GM18517 (cell line): ENCODE measurements at regions not wholly inside any gene's neighbourhood (a gene's known extent, or its start where the extent isn't known, plus 50 kb on each side); places are given as distances from the start of the nearest gene placed in this dataset.
"Not testable (repeated sequence)": the region's sequence is repeated elsewhere in the genome, so short reads cannot be mapped to it uniquely, and the experiment has no call there.

Experiments used
- ATAC-seq: cut with Tn5 transposase; IDR thresholded peaks from one replicate; pipeline ENCODE4 v1.9.1; 2021; ENCODE audit warnings: mild to moderate bottlenecking, moderate library complexity; ENCODE audit not compliant: unreplicated experiment

DNA sequence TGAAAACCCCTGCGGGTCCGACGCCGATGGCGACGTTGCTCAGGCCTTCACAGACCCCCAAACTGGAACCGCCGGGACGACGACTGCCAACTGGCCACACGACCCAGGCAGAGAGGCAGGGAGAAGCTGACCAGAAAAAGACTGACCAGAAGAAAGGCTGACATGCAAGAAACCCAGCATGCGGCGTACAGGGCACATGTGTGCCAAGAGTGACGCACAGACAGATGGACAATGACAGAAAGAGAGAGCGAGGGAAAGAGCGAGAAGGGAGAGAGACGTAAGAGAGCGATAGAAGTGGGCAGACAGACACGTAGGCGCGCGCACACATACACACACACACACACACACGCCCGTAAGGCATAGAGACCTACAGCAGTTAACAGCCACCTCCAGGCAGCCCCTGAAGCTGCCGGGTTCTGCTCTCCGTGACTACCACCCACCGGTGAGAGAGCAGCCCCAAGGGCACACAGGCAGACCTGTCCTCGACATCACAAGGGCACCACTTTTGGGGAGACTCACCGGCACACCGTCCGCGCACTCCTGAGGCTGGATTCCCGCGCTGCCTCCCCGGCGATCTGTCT is 67.2 kb upstream of the ZNF527 start:
- ATAC-seq = no peak

DNA sequence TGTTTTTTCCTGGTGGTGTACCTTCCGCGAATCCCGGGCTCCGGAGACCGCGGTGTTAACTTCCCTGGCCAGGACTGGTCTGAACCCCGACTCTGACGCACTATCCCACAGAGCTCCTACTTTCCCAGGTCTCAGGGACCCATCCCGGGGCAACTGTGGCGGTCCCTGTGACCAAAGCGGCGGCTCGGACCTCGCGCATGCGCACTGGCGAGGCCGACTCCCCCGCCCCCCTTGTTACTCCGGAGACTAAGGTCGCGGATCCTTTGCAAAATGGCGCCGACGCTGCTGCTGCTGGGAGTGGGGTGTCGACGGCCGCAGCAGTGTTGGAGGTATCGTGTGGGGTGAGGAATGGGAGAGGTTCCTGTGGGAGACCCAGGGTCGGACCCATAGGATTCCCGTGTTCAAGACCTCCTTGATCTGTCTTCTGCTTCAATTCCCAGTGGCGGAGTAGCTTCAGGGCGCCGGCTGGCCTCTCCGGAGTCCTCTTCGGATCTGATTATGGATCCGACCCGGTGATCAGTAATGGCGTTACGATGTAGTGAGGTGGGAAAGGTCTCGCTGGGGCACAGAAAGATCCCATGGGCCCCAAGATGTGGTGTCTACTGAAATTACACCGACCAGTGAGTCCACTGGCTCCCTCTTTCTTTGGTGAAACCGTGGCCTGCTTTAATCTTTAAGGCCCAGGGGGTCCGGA is 66.6 kb upstream of the ZNF527 start:
- no peak for ATAC-seq

DNA sequence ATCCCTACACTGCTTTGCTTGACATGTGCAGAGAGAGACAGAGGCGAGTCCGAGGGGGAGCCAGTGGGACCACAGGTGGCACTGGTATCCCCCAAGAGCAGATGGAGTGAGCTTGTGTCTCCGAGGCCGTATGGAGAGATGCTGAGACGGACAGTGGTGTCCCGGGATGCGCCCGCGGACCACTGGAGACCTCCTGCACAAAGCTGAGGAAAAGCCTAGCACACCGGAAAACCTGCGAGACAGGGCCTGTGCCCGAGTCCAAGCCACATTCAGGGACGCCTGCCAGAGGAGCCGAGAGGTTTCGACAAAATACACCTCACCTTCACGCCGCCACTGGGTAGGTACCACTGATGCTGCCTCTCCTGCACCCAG is 66.0 kb upstream of the ZNF527 start:
- ATAC-seq = no peak

DNA sequence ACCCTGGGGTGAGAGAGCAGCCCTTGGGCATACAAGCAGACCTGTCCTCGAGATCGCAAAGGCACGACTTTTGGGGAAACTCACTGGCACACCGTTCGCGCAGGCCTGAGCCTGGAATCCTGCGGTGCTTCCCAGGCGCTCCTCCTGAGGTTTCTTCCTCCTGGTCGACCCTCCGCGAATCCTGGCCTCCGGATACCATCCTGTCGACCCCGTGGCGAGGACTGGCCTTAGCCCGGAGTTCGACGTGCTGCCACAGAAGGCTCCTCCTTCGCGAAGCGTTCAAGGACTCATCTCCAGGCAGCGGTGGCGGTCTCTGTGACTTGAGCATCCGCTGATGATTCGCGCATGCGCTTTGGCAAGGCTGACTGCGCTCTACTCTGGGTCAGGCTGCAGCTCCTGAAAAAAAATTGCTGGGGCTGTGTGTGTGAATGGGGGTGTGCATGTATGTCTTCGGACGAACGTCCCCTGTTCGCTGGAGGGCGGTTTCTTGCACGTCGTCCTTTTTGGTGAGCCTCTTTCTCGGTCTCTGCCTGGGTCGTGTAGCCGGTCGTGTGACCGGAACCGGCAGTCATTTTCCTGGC is 64.4 kb upstream of the ZNF527 start:
- no peak for ATAC-seq

DNA sequence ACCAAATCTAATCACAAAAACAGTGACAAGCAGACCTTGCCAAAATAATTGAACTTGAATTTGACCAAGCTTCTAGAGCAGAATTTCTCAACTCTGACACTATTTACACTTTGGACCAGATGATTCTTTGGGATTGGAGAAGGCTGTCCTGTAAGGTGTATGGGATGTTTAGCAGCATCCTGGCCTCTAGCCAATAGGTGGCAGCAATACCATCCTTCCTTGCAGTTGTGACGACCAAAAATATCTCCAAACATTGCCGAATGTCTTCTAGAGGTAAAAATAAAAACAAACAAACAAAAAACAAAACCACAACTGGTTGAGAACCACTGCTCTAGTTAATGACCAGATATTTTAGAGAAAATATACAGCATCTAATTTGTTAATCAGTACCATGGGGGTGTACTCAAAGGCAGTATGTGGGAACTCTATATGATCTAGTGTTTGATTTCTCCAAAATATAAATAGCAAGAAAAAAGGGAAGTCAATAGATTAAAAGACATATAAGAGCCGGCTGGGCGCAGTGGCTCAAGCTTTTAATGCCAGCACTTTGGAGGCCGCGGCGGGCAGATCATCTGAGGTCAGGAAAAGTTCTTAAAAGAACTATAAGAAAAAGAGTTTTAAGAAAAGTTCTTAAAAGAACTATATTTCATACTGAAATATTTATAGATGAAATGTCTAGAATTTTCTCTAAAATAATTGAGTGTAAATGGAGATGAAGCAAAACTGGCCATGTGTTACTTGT is 60.9 kb upstream of the ZNF527 start:
- no peak for ATAC-seq

- ATAC-seq = not testable (repeated sequence)
Observed at GRCh38 chr19:37312531-37313334, 58.2 kb upstream of the ZNF527 start.

DNA sequence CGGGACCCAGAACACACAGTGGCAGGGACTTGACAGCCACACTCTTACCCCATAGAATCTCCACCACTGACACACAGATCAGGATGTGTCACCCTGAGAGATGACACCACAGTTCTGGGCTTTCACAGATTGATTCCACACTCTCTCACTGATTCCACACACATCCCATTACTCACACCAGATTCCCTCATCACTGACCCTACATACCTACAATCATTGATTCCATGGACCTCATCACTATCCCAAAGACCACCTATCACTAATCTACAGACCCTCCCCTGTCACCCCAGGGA is 57.6 kb upstream of the ZNF527 start:
- no peak for ATAC-seq

- ATAC-seq = peak; percentile 98
Observed at GRCh38 chr19:37317403-37318209, 53.3 kb upstream of the ZNF527 start.

DNA sequence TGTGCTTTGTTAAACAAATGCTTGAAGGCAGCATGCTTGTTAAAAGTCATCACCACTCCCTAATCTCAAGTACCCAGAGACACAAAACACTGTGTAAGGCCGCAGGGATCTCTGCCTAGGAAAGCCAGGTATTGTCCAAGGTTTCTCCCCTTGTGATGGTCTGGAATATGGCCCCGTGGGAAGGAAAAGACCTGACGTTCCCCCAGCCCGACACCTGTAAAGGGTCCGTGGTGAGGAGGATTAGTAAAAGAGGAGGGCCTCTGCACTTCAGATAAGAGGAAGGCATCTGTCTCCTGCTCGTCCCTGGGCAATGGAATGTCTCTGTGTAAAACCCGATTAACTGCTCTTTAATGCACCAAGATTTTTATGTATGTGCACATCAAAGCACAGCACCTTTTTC is 49.9 kb upstream of the ZNF527 start:
- ATAC-seq = not testable (repeated sequence)
